ENCODE measurements at regions not wholly inside any gene's neighbourhood (a gene's known extent, or its start where the extent isn't known, plus 50 kb on each side); places are given as distances from the start of the nearest gene placed in this dataset.

DNA sequence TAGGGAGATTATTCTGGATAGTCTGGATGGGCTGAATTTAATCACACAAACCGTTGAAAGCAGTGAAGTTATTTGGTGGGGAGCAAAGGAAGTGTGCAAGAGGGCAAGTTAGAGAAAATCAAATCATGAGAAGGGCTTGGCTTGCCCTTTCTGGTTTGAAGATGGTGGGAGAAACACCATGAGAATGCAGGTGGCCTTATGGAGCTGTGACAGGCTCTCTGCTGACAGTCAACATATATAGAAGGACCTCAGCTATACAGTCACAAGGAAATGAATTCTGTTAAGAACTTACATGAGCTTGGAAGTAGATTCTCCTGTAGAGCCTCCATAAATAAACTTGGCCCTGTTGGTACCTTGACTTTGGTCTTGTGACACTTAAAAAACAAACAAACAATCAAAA, 72.3 kb downstream of the GMNC start:
- no peak for DNase-seq

DNA sequence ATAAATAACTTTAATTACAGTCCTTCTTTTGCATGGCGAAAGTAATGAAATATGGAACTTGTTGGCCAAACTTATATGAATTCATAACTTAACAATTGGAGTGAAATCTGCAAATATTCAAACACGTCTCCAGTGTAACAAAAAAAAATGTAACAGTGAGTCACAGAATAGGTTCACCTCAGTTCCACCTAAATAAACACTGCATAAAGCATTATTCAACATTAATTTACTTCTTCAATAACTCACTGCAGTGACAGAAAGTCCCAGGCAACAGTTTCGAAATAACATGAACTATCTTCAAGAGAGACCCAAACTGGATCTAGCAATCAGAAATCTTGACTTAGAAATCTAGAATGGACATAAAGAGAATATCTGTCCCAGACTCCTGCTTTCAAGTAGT, 75.6 kb downstream of the GMNC start:
- no peak for DNase-seq

DNA sequence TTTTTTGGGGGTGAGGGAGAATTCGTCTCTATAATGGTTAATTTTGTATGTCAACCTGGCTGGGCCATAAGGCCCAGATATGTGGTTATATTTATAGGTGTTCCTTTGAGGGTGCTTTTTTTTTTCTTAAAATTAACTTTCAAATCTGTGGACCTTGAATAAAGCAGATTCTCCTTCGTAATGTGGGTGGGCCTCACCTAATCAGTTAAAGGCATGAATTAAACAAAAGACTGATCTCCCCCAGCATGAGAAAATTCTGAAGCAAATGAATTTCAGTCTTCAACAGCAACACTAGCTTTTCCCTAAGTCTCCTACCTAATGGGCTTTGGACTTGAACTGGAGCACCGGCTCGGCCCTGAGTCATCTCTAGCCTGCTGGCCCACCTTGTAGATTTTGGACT, 77.4 kb downstream of the GMNC start:
- DNase-seq: no peak

DNA sequence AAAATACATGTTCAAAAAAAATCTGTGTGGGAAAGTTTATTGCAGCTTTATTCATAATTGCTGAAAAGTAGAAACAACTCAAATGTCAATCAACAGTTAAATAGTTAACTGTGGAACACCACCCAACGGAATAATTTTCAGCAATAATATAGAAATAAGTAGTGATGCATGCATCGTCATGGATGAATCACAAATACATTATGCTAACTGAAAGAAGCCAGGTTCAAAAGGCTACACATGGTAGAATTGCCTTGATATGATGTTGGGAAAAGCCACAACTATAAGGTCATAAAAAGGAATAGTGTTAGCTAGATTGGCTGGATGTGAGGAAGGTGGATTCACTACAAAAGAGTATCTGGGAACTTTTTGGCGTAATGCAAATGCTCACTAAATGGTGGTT, 82.0 kb downstream of the GMNC start:
- DNase-seq: no peak

DNA sequence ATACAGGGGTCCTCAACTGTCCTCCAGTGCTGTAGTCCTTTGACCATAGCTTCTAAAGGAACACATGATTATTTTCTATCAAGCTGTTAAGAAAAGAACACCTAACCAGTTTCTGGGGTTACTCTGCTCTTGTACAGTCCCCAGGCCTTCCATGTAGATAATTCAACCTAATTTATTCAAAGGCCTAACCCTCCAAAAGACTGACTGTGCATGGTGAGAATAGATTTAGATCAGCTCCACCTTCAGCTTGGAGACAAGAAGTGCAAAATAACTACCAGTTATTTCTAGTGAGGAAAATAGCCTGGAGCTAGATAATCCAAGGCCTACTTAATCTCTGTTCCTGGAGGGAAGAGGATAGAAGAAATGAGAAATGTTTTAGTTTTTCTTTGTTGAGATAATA, 87.9 kb downstream of the GMNC start:
- no peak for DNase-seq

DNA sequence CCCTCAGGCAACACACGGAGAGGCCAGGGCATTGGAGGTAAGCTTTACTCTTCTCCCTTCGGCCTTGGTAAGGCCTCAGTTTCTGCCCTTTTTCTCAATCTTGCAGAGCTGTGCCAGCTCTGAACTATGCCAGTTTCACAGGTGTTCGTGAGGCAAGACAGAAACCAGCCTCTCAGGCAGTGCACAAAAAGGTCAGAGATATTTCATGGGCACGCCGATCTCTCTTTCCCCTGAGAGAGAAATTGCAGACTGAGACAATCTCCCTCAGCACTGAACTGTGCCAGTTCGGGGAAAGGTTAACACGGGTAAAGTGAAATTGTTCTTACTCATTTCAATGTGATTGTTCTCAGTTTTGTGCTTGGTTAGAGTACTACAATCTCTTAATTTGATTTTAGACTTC, 88.5 kb downstream of the GMNC start:
- DNase-seq: no peak

DNA sequence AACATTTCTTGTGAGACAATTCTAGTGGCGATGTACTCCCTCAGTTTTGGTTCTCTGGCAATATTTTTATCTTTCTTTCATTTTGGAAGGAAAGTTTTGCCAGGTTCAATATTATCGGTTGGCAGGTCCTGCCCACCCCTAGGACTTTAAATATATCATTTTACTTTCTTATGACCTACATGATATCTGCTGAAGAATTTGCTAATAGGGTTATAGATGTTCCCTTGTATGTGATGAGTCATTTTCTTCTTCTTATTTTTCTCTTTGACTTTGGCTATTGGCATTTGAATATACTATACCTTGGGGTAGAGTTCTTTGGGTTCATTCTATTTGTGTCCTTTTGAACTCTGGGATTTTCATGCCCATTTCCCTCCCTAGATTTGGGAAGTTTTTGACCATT, 89.7 kb downstream of the GMNC start:
- DNase-seq: no peak

DNA sequence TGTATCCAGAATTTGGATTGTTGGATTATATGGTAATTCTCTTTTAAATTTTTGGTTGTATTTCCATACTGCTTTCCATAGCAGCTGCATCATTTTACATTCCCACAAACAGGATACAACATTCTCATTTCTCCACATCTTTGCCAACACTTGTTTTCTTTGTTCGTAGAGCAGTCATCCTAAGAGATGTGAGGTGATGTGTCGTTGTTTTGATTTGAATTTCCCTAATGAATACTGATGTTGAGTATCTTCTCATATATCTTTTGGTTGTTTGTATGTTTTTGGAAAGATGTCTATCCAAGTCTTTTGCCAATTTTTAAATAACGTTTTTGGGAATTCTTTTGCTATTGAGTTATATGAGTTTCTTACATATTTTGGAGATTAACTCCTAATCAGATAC, 93.6 kb downstream of the GMNC start:
- DNase-seq: peak; percentile 42

DNA sequence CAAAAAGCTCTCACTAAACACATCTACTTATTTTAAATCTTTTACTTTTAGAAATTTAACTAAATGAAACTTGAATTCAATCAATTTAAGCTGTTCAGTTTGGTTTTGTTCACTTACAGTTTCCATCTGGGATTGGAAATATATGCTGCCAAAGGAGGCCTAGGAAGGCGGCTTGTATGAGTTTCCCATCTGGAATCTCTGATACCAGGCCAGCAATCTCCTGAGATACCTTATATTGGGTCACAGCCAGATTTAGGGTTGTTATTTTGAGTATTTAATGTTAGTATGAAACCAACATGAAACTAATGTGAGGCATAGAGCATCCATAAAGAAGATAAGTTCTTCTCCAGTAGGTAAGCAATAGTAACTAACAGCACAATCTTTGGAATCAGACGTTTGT, 94.6 kb downstream of the GMNC start:
- DNase-seq: peak; percentile 25

DNA sequence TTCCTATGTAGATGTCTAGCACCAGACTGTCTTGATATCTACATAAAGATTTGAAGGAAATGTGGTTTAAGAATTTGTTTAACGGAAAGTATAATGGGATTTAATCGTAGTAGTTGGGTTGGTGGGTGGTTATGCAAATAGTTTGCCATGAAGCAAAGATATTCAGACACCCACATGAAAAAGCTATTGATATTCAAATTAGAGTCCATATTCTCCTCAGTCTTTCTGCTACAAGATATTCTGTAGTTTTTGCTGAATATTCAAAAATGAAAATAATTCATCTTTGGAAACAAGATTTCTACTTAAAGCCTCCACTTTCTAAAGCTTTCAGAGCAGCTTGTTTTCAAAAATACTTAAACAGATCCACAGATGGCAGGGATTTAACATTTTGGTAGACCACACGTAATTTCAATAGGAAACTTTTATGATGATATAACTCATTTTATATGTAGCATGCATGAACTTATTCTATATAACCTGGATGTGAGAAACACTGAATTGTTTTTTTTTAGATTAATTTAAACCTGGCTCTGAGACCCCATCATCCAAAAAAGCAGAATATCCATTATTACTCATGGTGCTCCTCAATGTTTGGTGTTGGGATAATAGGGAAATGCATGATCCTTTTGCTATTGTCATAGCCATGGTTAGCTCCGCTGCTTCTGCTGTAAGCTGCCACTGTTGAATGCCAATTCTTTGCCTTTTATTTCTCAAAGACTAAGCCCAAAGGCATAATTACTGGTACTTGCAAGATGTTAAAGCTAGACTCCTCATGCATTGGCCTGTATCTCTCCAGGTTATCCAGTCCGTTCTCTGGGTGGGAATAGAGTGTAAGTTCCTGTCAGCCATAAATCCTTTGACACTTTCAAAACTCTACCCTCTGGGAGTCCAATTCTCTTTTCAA, 98.0 kb downstream of the GMNC start:
- DNase-seq: no peak

DNA sequence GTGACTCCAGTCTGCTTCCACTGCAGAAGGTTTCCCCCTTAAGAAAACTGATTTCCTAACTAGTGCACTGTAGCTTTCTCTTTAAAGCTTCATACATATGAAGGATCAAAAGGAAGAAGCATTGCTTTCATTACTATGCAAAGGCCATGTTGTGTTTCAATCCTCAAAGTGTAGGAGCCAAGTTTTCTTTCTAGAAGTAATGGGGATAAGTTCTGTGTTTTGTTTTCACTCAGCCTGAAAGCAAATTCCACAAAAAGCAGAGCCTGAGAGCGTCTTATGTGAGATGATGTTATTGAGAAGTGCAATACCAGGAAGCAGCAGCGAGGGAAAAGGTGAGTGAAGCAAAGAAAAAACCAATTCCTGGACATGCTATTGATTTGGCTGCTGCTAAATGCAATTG, 99.7 kb downstream of the GMNC start:
- DNase-seq: no peak

DNA sequence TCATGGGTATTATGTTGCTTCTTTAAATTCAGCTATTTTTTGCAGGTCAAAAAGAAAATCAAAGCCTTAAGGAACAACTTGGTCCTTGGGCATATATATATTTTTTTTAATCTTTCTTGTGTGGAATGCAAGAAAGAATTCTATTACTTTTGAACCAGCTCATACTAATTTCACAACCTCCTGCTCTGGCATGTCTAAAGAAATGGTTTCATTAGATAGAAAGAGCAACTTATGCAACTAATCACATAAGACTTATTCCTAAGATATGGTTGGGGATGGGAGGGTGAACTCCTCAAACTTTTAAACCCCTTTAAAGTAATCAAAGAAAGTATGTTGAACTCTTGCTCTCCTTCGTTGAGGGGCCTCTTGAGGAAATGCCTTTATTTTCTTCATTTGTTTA, 114.9 kb downstream of the GMNC start:
- no peak for DNase-seq

DNA sequence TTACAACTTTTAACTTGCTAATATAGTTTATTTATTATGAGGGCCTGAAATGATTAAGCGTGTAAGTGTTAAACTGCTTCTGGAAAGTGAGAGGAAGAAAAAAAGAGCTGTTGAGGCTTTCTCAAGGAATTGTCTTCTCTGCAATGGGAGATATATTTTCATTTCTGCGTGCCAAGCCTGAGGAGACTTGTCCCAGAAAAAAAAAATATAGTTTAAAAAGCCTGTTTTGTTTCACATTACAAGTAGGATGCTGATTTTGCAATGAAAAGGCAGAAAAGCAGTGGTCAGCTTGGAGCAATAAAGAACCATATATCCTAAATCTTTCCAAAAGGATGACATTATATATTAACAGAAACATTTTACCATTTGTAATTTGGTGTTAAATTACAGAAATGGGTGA, 115.5 kb downstream of the GMNC start:
- no peak for DNase-seq

DNA sequence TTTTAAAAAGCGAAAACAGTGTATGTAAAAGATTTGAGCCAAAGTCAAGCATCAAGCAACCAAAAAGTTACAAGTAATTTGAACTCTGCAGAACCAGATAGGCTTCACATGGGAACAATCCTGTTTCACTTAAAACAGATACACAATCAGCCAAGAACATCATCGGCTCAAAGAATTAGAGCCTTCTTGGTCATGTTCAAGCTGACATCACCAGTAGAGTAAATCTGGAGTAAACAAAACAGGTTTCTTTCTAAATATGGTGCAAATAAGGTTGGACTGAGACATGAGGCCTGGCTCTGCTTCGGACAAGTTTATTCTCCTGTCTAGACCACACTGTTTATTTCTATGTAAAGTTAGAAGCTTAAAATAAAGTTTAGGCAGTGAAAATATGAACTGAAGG, 116.0 kb downstream of the GMNC start:
- no peak for DNase-seq

DNA sequence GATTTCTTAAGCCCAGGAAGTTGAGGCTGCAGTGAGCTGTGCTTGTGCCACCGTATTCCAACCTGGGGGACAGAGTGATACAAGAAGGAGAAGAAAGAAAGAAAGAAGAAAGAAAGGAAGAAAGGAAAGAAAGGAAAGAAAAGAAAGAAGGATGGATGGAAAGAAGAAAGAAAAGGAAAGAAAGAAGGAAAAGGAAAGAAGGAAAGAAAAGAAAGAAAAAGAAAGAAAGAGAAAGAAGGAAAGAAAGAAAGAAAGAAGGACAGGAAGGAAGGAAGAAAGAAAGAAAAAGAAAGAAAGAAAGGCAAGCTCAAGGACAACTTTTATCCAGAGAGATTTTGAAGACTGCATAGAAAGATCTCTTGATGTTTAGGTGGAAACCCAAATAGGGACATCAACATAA, 120.7 kb downstream of the GMNC start:
- DNase-seq: no peak

DNA sequence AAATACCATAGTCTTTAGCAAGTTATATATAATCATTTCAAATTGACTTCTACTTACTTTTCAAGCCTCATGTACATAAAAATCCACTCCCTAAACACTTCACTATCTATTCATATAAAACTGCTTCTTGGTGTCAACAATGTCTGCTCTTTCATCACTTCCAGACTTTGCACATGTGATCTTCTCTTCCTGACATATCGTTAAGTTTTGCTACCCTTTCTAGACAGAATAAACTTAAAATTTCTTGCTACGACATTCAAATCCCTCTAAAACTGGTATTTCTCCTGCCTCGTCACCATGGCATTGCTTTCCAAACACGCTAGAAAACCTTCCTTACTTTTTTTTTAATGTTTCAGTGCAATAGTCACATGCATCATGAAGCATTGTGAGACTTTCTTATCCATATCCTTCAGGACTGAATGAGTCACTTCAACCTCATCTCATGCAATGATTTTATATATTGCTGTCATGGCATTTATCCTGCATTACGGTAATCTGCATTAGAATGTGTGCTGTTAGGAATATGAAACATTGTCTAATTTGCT, 122.8 kb downstream of the GMNC start:
- DNase-seq: no peak

DNA sequence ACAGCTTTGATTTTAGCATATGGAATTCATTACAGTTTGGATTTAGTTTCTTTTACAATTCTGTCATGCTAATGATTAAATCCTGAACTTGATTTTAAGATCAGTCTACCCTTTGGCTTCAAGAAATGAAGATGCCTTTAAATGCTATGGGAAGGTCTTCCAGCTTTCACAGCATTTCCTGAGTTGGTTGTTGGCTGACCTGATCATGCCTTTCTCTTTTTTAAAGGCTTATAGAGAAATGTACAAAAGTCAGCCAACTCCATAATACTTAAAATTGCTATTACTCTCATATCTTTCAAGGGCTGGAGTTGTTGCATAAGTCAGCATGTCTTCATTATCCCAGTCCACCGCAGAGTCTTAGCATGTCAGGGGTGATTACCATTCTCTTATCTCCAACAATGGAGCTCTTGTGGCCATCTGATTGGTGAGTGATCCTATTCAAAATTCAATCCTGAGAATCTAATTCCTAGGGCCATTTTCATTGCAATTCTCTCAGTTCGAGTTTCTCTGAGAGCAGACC, 123.8 kb downstream of the GMNC start:
- peak; percentile 34 for DNase-seq

DNA sequence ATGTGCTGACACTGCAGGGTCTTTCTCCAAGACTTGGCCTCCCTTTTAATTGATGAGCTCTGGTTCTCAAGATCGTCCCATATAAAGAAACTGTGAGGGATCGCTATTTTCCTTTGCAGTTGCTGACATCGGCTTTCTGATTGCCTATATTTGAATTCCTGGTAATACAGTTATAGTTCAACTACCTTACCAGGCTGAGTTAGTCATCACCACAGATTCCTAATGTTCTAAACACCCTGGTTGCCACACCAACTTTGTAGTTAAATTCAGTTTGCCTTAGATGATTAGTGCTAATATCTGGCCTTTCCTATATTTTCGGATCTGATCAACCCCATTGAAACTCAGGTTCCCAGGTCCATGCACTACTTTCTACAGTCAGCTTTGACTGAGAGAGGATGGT, 125.0 kb downstream of the GMNC start:
- DNase-seq: no peak

DNA sequence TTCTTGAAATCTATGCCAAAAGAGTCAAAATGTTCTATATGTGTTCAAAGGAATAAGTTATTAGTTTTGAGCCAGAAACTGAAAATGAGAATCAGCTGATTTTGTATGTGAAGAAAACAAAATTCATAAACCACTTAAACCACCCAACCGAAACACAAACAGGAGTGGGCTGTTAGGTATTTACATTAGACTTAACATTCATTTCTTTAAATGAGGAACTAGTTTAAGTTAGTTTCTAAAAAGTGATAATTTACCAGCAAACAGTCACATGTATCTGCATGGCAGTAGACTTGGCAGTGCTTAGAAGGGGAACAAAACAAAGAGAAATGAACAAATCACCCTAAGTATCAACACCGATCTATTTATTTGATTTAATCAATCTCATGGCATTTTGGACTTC, 128.0 kb downstream of the GMNC start:
- no peak for DNase-seq

DNA sequence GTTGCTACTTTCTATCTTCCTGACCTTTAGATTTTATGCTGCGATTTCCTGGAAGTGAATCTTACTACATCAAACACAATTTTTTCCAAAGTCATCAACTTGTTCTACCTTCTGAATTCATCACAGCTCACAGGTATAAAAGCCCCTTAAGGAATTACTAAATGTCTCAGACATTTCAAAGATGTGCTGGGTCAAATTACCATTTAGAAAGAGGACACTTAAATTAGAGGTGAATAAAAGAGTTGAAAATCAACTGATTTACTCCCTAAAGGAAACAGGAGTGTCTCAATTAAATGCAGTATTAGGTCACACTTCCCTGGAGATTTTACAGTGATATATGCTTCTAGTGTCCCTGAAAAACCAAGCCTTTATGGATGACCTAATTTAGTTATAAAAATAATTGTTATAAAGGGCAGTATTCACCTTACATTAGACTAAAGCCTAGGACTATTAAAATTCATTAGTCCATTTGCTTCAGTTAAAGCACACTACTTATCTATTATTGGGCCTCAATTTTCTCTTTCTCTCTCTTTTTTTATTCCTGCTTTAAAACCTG, 128.8 kb downstream of the GMNC start:
- no peak for DNase-seq

DNA sequence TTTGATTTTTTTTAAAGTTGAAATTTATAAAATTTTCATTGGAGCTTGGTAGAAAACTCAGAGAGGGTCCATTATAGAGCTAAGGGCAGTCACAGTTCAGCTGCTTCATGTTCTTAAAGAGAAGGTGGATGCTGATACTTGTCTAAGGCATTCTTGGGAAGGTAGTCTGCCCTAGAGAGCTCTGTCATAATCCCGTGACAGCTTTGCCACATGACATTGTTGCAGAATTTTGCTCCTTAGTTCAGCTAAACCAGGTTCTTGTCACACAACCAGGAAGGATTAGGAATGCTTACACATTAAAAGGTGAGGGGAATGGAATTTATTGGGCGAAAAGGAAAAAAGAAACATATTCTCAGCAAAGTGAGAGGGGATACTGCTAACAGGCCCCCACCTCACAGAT, 130.9 kb downstream of the GMNC start:
- no peak for DNase-seq

DNA sequence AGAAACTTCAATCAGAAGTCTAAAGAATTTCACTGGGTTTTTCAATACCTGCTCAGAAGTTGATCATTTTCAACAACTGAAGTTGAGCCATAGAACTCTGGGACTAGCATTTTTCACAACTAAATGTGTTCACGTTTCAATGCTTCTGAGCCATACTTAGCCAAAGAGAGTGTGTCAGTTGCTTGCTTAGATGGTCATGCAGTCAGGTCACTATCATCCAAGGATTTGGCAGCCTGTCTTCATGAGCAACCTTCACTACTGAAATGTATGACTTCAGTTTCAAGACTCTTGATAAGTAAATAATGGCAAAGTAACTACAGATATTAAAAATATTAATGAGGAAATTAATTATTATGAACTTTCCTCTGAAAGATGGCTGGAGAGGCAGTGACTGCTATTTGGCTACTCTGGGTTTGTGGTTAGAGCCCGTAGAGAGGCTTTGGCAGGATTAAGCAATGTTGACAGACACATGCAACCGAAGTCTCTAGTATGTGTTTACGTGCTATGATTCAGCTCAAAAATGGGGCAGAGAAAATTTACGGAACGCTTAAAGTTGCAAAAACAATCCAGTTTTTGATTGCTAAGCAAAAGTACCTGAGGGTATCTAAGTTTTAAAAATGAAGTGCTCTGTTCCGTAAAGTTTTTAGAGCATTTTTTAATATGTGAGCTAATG, 133.8 kb downstream of the GMNC start:
- no peak for DNase-seq
